K562 (cell line): ENCODE measurements at regions not wholly inside any gene's neighbourhood (a gene's known extent, or its start where the extent isn't known, plus 50 kb on each side); places are given as distances from the start of the nearest gene placed in this dataset.

Experiments used
- ATAC-seq: fragments of 200-7000 bp; cut with Tn5 transposase; 3 replicates; pipeline ENCODE4 v1.9.1; 2020; ENCODE audit warnings: moderate library complexity
- BruUV-seq: library from RNA; stranded (reverse); fragments of 400-500 nt; replicated peaks from 2 replicates; lab custom pipeline; 2021; lab: Mats Ljungman, UMichigan
- CTCF ChIA-PET: fragments of 300-600 bp; formaldehyde crosslinking; extraction: SDS; loops from one replicate; lab custom pipeline; 2021; ENCODE audit warnings: low intra/inter-chr PET ratio; lab: Yijun Ruan, JAX
- POLR2A ChIA-PET: fragments of 300-600, 350-650 bp; sonication (Branson Sonifier 250); formaldehyde crosslinking; extraction: SDS; loops from one replicate; lab custom pipeline; 2021; ENCODE audit warnings: antibody characterized with exemption, inconsistent platforms; lab: Yijun Ruan, JAX
- DNase-seq, 4 experiments: peaks; one replicate each; pipeline versions ENCODE4 v3.0.0 to v3.0.0-alpha.2; 2011 to 2018; ENCODE audit warnings: low spot score in 3 of 4, mixed read lengths in 3 of 4; ENCODE audit errors: extremely low read depth in 1 of 4
- FAIRE-seq: peaks from 2 replicates; lab custom pipeline; 2011; peaks lifted over from hg19 to GRCh38; lab: Jason Lieb, UNC
- H2AFZ ChIP-seq: 2 replicates; pipeline ENCODE4 v1.6.0; 2011; ENCODE audit warnings: low read depth, low read length, control low read depth, inconsistent platforms
- H3K27ac ChIP-seq: fragments of 200-600 bp; 3 replicates; pipeline ENCODE4 v1.8.0; 2011; ENCODE audit warnings: low read depth, mild to moderate bottlenecking, control low read depth, inconsistent platforms, low read length, moderate library complexity, mixed read lengths; ENCODE audit errors: extremely low read depth
- H3K27me3 ChIP-seq, 2 experiments: fragments of 300-600 bp in 1 of 2; 2 replicates in 1 of 2; 3 replicates in 1 of 2; pipeline versions ENCODE4 v1.6.0 to v1.8.0; 2011; ENCODE audit warnings: inconsistent platforms in 2 of 2, low read length in 2 of 2, mild to moderate bottlenecking in 1 of 2, mixed read lengths in 1 of 2, moderate library complexity in 1 of 2; ENCODE audit not compliant: control insufficient read depth in 2 of 2, insufficient read depth in 2 of 2
- H3K36me3 ChIP-seq: fragments of 300-600 bp; 3 replicates; pipeline ENCODE4 v1.8.0; 2011; ENCODE audit warnings: mild to moderate bottlenecking, low read length, inconsistent platforms; ENCODE audit not compliant: control insufficient read depth, insufficient read depth
- H3K4me1 ChIP-seq, 2 experiments: fragments of 200-600 bp in 1 of 2; replicated peaks in 1 of 2; 2 replicates in 1 of 2; 3 replicates in 1 of 2; pipeline versions ENCODE4 v1.5.1 to v1.8.0; 2011; ENCODE audit warnings: inconsistent platforms in 2 of 2, low read length in 2 of 2, mild to moderate bottlenecking in 1 of 2, mixed read lengths in 1 of 2, moderate library complexity in 1 of 2; ENCODE audit not compliant: control insufficient read depth in 2 of 2, insufficient read depth in 2 of 2
- H3K4me2 ChIP-seq: 2 replicates; pipeline ENCODE4 v1.6.1; 2011; ENCODE audit warnings: low read length, control low read depth, inconsistent platforms, mixed read lengths; ENCODE audit not compliant: insufficient read depth
- H3K4me3 ChIP-seq: fragments of 200-600 bp; sonication (generic), shearing (Covaris generic); 2 replicates; pipeline ENCODE4 v1.5.1; 2016; ENCODE audit warnings: control low read depth, inconsistent platforms
- H3K79me2 ChIP-seq: fragments of 200-600 bp; 3 replicates; pipeline ENCODE4 v1.8.0; 2011; ENCODE audit warnings: low read length, inconsistent platforms; ENCODE audit not compliant: control insufficient read depth, insufficient read depth
- H3K9ac ChIP-seq, 2 experiments: 2 replicates each; pipeline versions ENCODE4 v1.6.0 to v1.6.1; 2011; ENCODE audit warnings: low read depth in 2 of 2, low read length in 2 of 2, control low read depth in 1 of 2, inconsistent platforms in 1 of 2, mild to moderate bottlenecking in 1 of 2, mixed read lengths in 1 of 2; ENCODE audit not compliant: insufficient read depth in 1 of 2
- H3K9me1 ChIP-seq: one replicate; pipeline ENCODE4 v1.6.0; 2011; ENCODE audit warnings: inconsistent platforms, mild to moderate bottlenecking, low read length, moderate library complexity; ENCODE audit not compliant: control insufficient read depth, insufficient read depth
- H3K9me3 ChIP-seq: replicated peaks from 2 replicates; pipeline ENCODE4 v1.5.1; 2011; ENCODE audit warnings: low read depth, low read length, inconsistent platforms; ENCODE audit not compliant: control insufficient read depth, insufficient read depth
- H4K20me1 ChIP-seq: replicated peaks from 2 replicates; pipeline ENCODE4 v1.6.1; 2011; ENCODE audit warnings: low read length, inconsistent platforms, mixed read lengths; ENCODE audit not compliant: control insufficient read depth, insufficient read depth
- ELF2 ChIP-seq: fragments of 250-450 bp; sonication (Bioruptor Pico); IDR thresholded peaks from 2 replicates; pipeline ENCODE4 v1.5.0; 2021; ENCODE audit warnings: mild to moderate bottlenecking
- ETV1 ChIP-seq: fragments of 450-650 bp; conservative IDR thresholded peaks from 2 replicates; pipeline ENCODE4 v1.6.1; 2016; ENCODE audit warnings: missing genetic modification characterization, control low read depth, low read depth, missing compliant biosample characterization
- GABPA ChIP-seq: fragments of 200-800 bp; sonication (Bioruptor generic); conservative IDR thresholded peaks from 2 replicates; pipeline ENCODE4 v1.6.1; 2016; ENCODE audit warnings: low read depth, missing genetic modification characterization, missing compliant biosample characterization
- SRSF7 ChIP-seq: fragments of 200-400 bp; formaldehyde crosslinking; optimal IDR thresholded peaks from 2 replicates; pipeline ENCODE3; 2017; ENCODE audit warnings: mild to moderate bottlenecking, low read depth, low read length
- ZNF707 ChIP-seq: fragments of 250-450 bp; sonication (Bioruptor Pico); conservative IDR thresholded peaks from 2 replicates; pipeline ENCODE4 v1.8.0; 2022; ENCODE audit warnings: inconsistent platforms, mild to moderate bottlenecking, moderate library complexity
- WGBS: fragments of 100-300 bp; shearing (Covaris generic); methylation state at CpG from one replicate; pipeline ENCODE4 v1.1.6; 2016; ENCODE audit warnings: low coverage, mixed read lengths; ENCODE audit not compliant: insufficient coverage; ENCODE audit errors: missing lambda C conversion rate; 5-methylcytosine and 5-hydroxymethylcytosine counted together
- in situ Hi-C: fragments of 300-500 bp; cut with MboI; formaldehyde crosslinking; loops from 4 replicates; pipeline ENCODE4 v1.15.0; 2018; ENCODE audit warnings: inconsistent platforms, mixed read lengths
- intact Hi-C: fragments of 100-400 bp; cut with micrococcal nuclease; formaldehyde crosslinking; loops from 2 replicates; pipeline ENCODE4 v1.14.2; 2022
- TF ChIP-seq, protein P1 (sequence below): IDR thresholded peaks from 2 replicates; pipeline ENCODE4 v1.6.1; 2014; ENCODE audit warnings: antibody characterized with exemption
- TF ChIP-seq, protein P2 (sequence below): fragments of 450-650 bp; formaldehyde crosslinking; IDR thresholded peaks from 2 replicates; pipeline ENCODE4 v1.4.0; 2020; ENCODE audit warnings: mild to moderate bottlenecking, moderate library complexity

- TF ChIP-seq GABPA (tag) (no peak), SRSF7 (no peak)
Observed at GRCh38 chr12:3363608-3364007, 127.4 kb upstream of the PRMT8 start (continued).

DNA sequence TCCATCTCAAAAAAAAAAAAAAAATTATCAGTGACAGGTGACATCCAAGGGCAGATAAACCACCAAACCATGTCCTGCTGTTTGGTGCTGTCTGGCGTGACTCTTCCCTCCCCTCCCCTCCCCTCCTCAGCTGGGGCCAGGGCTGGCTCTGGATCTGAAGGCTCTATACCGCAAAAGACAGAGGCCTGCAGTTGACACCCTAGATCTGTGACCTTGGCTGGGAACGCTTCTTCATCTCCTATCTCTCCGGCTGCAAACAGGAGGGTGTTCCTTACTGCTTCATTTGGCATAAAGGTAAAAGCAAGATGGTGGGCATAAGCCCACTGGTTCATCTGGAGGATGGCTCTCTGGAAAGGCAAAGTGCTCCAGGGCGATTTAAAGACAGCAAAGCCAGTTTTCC is 126.8 kb upstream of the PRMT8 start:
- no peaks in the 10 kb centered on the region for H3K9me1 ChIP-seq
- H3K4me2 ChIP-seq, result no peak overlapping the region
- 5% methylated on average over 3 of the region's 5 CpGs for WGBS
- in situ Hi-C loops, result no loop called here
- no peak overlapping the region for H2AFZ ChIP-seq
- intact Hi-C loops, result no loop called here
- TF ChIP-seq ETV1 (tag), result no peak
- TF ChIP-seq ZNF707, result no peak
- no peak for TF ChIP-seq ELF2 (CRISPR knock-in tag)
- TF ChIP-seq, protein P1, sequence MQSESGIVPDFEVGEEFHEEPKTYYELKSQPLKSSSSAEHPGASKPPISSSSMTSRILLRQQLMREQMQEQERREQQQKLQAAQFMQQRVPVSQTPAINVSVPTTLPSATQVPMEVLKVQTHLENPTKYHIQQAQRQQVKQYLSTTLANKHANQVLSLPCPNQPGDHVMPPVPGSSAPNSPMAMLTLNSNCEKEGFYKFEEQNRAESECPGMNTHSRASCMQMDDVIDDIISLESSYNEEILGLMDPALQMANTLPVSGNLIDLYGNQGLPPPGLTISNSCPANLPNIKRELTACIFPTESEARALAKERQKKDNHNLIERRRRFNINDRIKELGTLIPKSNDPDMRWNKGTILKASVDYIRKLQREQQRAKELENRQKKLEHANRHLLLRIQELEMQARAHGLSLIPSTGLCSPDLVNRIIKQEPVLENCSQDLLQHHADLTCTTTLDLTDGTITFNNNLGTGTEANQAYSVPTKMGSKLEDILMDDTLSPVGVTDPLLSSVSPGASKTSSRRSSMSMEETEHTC, result no peak
- TF ChIP-seq, protein P2, sequence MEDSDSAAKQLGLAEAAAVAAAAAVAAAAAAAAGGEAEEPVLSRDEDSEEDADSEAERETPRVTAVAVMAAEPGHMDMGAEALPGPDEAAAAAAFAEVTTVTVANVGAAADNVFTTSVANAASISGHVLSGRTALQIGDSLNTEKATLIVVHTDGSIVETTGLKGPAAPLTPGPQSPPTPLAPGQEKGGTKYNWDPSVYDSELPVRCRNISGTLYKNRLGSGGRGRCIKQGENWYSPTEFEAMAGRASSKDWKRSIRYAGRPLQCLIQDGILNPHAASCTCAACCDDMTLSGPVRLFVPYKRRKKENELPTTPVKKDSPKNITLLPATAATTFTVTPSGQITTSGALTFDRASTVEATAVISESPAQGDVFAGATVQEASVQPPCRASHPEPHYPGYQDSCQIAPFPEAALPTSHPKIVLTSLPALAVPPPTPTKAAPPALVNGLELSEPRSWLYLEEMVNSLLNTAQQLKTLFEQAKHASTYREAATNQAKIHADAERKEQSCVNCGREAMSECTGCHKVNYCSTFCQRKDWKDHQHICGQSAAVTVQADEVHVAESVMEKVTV (CRISPR knock-in tag), result no peak
- TF ChIP-seq, all 486 proteins: peak for 0
- Histone ChIP-seq H3K9ac (no peak overlapping the region), H3K27me3 (peaks cover 5 to 34% of the 10 kb centered on the region in 2 experiments; a peak in 4 of 5 replicates), H4K20me1 (no peaks in the 10 kb centered on the region), H3K4me1 (no peaks in the 10 kb centered on the region), H3K9me3 (no peaks in the 10 kb centered on the region), H3K4me3 (no peak overlapping the region), H3K27ac (no peak overlapping the region), H3K36me3 (no peaks in the 10 kb centered on the region), H3K79me2 (no peaks in the 10 kb centered on the region)
- DNase-seq, result no peak
- ChIA-PET POLR2A (no interaction called here), CTCF (no interaction called here)
- ATAC-seq, result no peak
- BruUV-seq, result no TSS peak
- no peak for FAIRE-seq
